DND-41 (cell line): ENCODE measurements at regions not wholly inside any gene's neighbourhood (a gene's known extent, or its start where the extent isn't known, plus 50 kb on each side); places are given as distances from the start of the nearest gene placed in this dataset.

Source experiments
- ATAC-seq: fragments of 200-7000 bp; cut with Tn5 transposase; 3 replicates; pipeline ENCODE4 v1.9.1; 2021; ENCODE audit warnings: low read depth; ENCODE audit not compliant: insufficient read depth
- DNase-seq: peaks from one replicate; pipeline ENCODE4 v3.0.0-alpha.2; 2020
- H2AFZ ChIP-seq: 2 replicates; pipeline ENCODE4 v1.6.0; 2012; ENCODE audit warnings: low read depth, low read length
- H3K27ac ChIP-seq: 2 replicates; pipeline ENCODE4 v1.5.1; 2012; ENCODE audit warnings: low read length, inconsistent platforms
- H3K27me3 ChIP-seq: fragments of 200-600 bp; sonication (generic); 2 replicates; pipeline ENCODE4 v1.6.0; 2012; ENCODE audit warnings: low read length, mild to moderate bottlenecking, inconsistent platforms; ENCODE audit not compliant: insufficient read depth, poor library complexity
- H3K36me3 ChIP-seq: 2 replicates; pipeline ENCODE4 v1.5.1; 2012; ENCODE audit warnings: low read length, inconsistent platforms; ENCODE audit not compliant: insufficient read depth
- H3K4me1 ChIP-seq: 2 replicates; pipeline ENCODE4 v1.5.1; 2012; ENCODE audit warnings: mild to moderate bottlenecking, low read length; ENCODE audit not compliant: insufficient read depth
- H3K4me2 ChIP-seq: 2 replicates; pipeline ENCODE4 v1.6.0; 2012; ENCODE audit warnings: mild to moderate bottlenecking, moderate library complexity, low read length, inconsistent platforms; ENCODE audit not compliant: insufficient read depth
- H3K4me3 ChIP-seq, 2 experiments: fragments of 200-600 bp in 1 of 2; shearing (Covaris generic) in 1 of 2; 2 replicates each; pipeline ENCODE4 v1.5.1; 2012 to 2016; ENCODE audit warnings: inconsistent platforms in 2 of 2, low read length in 2 of 2, mild to moderate bottlenecking in 2 of 2, low read depth in 1 of 2, moderate library complexity in 1 of 2
- H3K79me2 ChIP-seq: 2 replicates; pipeline ENCODE4 v1.6.0; 2012; ENCODE audit warnings: low read length, inconsistent platforms; ENCODE audit not compliant: insufficient read depth
- H3K9ac ChIP-seq: 2 replicates; pipeline ENCODE4 v1.6.0; 2012; ENCODE audit warnings: low read depth, mild to moderate bottlenecking, inconsistent platforms, low read length, moderate library complexity
- H3K9me3 ChIP-seq: 2 replicates; pipeline ENCODE4 v1.5.1; 2012; ENCODE audit warnings: low read length, moderate library complexity, mild to moderate bottlenecking, inconsistent platforms; ENCODE audit not compliant: insufficient read depth, severe bottlenecking
- H4K20me1 ChIP-seq: 2 replicates; pipeline ENCODE4 v1.6.0; 2012; ENCODE audit warnings: low read length; ENCODE audit not compliant: insufficient read depth
- CTCF ChIP-seq: IDR thresholded peaks from 2 replicates; pipeline ENCODE4 v1.5.1; 2012; ENCODE audit warnings: borderline replicate concordance, low read length, moderate library complexity, mild to moderate bottlenecking; ENCODE audit not compliant: poor library complexity, severe bottlenecking; ENCODE audit errors: extremely low read depth
- EZH2 ChIP-seq: IDR thresholded peaks from 3 replicates; pipeline ENCODE4 v1.6.1; 2012; ENCODE audit warnings: borderline replicate concordance, low read depth, mild to moderate bottlenecking, moderate library complexity, low read length, inconsistent platforms; ENCODE audit not compliant: severe bottlenecking

DNA sequence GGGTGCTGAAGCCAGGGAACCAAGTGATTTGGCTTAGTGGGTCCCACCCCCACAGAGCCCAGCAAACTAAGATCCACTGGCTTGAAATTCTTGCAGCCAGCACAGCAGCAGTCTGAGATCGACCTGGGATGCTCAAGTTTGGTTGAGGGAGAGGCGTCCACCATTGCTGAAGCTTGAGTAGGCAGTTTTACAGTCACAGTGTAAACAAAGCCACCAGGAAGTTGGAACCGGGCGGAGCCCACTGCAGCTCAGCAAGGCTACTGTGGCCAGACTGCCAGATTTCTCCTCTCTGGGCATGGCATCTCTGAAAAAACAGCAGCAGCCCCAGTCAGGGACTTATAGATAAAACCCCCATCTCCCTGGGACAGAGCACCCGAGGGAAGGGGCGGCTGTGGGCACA, 424.1 kb upstream of the TENM4 start:
- DNase-seq (no peak), ATAC-seq (no peak)
- no peak overlapping the region for H2AFZ ChIP-seq
- H3K9me3 ChIP-seq: no peaks in the 10 kb centered on the region
- no peak overlapping the region for H3K4me2 ChIP-seq
- H3K27me3 ChIP-seq: no peaks in the 10 kb centered on the region
- H3K9ac ChIP-seq: no peak overlapping the region
- H3K4me1 ChIP-seq: no peaks in the 10 kb centered on the region
- H3K4me3 ChIP-seq: no peak overlapping the region
- H3K27ac ChIP-seq: no peak overlapping the region
- H3K79me2 ChIP-seq: no peaks in the 10 kb centered on the region
- TF ChIP-seq CTCF: no peak
- TF ChIP-seq EZH2: no peak
- H3K36me3 ChIP-seq: no peaks in the 10 kb centered on the region
- H4K20me1 ChIP-seq: no peaks in the 10 kb centered on the region

DNA sequence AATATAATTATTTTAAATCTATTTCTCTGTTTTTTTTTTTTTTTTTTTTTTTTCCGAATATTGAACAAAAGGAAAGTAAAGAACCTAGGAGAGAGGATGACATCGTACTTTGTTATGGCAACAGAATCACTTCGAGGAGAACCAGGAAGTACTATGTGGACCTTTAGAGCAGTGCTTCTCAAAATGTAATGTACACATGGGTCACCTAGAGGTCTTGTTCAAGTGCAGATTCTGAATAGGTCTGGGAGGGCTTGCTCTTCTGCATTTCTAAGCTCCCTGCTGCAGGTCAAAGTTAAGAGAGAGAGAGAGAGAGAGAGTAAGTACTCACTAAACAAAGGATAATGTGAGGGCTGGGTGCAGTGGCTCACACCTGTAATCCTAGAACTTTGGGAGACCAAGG, 419.5 kb upstream of the TENM4 start:
- Histone ChIP-seq H3K36me3 (no peaks in the 10 kb centered on the region), H3K9me3 (no peaks in the 10 kb centered on the region), H3K79me2 (no peaks in the 10 kb centered on the region), H3K27me3 (no peaks in the 10 kb centered on the region), H3K4me3 (no peak overlapping the region), H2AFZ (no peak overlapping the region), H3K9ac (no peak overlapping the region), H3K4me1 (no peaks in the 10 kb centered on the region), H4K20me1 (no peaks in the 10 kb centered on the region), H3K27ac (no peak overlapping the region), H3K4me2 (no peak overlapping the region)
- no peak for TF ChIP-seq EZH2
- TF ChIP-seq CTCF: no peak
- ATAC-seq (no peak), DNase-seq (no peak)

DNA sequence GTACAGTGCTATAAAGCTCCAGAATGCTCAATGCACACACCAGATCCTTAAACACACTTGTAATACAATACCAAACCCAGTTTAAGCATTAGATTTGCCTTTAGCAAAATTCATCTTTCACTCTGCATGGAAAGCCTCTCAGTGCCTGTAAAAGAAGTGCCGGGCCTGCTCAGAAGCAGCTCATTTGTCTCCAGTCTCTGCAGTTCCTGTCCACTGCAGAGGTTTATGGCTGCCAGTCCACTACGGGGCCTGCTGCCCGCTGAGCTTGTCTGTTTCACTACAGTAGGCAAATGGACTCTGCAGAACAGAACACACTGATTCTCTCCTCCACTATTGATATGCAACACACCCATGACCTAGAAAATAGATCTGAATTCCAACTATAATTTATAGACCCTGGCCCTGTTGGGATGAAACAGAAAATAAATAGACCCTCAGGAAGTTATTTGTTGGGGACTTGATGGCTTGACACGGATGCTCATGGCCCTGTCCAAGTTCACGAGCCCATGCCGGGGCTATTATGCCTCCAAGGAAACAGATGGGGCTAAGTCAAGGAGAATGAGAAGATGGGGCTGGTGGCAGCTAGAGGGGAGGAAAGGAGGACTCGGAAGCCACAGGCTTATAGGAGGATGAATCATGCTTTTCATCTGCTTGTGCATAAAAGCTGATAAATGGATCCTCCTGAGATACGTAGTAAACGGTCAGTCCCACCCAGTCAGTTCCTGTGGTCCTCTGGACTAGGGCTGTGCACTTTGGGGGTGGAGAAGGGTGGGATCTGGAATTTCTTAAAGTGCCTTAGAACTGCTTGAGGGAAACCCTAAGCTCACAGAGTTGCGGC, 416.8 kb upstream of the TENM4 start:
- DNase-seq (no peak), ATAC-seq (no peak)
- Histone ChIP-seq H3K4me2 (no peak overlapping the region), H3K9ac (no peak overlapping the region), H3K9me3 (no peaks in the 10 kb centered on the region), H3K36me3 (no peaks in the 10 kb centered on the region), H3K4me3 (no peak overlapping the region), H3K79me2 (no peaks in the 10 kb centered on the region), H4K20me1 (no peaks in the 10 kb centered on the region), H3K27me3 (no peaks in the 10 kb centered on the region), H2AFZ (no peak overlapping the region), H3K4me1 (no peaks in the 10 kb centered on the region), H3K27ac (no peak overlapping the region)
- TF ChIP-seq CTCF: no peak
- no peak for TF ChIP-seq EZH2

GRCh38 chr11:79852176-79852575, 411.3 kb upstream of the TENM4 start:
- Histone ChIP-seq H4K20me1 (no peaks in the 10 kb centered on the region), H3K4me1 (no peaks in the 10 kb centered on the region), H3K27ac (no peak overlapping the region), H3K36me3 (no peaks in the 10 kb centered on the region), H3K79me2 (no peaks in the 10 kb centered on the region), H3K9ac (no peak overlapping the region), H3K4me2 (no peak overlapping the region), H3K27me3 (no peaks in the 10 kb centered on the region), H3K9me3 (no peaks in the 10 kb centered on the region), H2AFZ (no peak overlapping the region), H3K4me3 (no peak overlapping the region)
- TF ChIP-seq EZH2: no peak
- no peak for TF ChIP-seq CTCF
- DNase-seq (no peak), ATAC-seq (no peak)
